ENCODE measurements at regions not wholly inside any gene's neighbourhood (a gene's known extent, or its start where the extent isn't known, plus 50 kb on each side); places are given as distances from the start of the nearest gene placed in this dataset.

DNA sequence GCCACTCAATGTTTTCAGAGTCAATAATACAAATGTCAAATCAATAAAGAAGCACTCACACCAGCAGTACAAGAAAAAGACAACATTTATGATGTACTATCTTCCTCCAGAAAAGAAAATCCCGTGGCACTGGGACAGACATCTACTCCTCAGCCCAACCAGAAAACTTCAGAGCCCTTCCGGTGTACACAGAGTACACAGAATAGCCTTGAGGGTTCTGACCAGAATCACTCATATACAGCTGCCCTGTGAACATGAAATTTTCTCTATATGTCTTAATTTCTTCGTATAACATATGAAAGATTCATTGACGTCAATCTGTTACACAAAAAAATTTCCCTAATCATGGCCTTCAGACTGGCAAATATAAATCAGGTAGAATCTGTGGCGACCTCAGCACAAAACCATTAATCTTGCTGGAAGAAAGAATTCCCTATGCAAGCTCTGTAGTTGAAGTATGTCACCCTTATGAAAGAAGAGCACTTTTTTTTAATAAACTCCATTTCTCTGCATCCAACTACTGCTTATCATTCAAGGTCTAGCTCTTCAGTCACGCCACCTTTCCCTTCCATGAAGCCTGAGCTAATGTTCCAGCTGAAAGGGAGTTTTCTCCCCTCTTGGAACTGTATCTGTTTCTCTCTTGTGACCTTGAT lies 53.8 kb upstream of the PLAAT1 start:
- H3K27me3 Mint-ChIP-seq = peaks cover 6% of the 10 kb centered on the region
- no peaks in the 10 kb centered on the region for H3K4me1 Mint-ChIP-seq
- peaks cover 3% of the 10 kb centered on the region for H3K9me3 Mint-ChIP-seq
- DNase-seq = no peak
- no peak overlapping the region for H3K27ac Mint-ChIP-seq
- H3K4me3 Mint-ChIP-seq = no peak overlapping the region
- no peaks in the 10 kb centered on the region for H3K36me3 Mint-ChIP-seq

DNA sequence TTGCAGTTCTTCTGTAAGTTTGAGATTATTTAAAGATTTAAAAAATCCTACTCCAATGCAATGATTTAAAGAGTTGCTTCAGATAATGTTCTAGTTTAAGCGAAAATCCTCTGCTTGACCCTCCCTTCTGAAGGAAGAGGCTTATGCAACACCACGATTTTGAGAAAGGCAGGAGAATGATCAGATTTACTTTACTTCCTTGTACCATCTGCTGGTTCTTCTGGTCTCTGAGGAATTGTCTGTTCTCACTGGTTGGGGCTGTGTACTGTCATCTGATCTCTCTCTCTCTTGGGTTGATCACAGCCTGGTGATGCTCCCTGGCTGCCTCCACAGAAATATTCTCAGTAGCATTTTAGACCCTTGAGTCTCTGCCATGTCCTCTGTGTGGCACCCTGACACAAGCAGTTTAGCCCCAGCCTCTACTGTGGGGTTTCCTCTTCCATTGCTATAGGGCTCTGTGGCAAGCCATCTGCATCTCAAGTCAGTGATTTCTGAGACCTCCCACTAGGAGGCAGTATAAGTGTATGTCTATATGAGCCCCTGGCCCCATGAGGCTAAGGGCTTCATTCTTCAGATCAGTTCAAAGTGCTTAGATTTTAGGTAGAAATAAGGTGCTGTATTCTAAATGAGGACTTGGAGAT lies 50.8 kb upstream of the PLAAT1 start:
- Mint-ChIP-seq H3K36me3 (no peaks in the 10 kb centered on the region), H3K27me3 (peaks cover 3% of the 10 kb centered on the region), H3K27ac (no peak overlapping the region), H3K4me3 (no peak overlapping the region), H3K9me3 (no peaks in the 10 kb centered on the region), H3K4me1 (no peaks in the 10 kb centered on the region)
- peak; percentile 0 for DNase-seq
